Transverse colon (tissue), 3 donors: ENCODE measurements at regions not wholly inside any gene's neighbourhood (a gene's known extent, or its start where the extent isn't known, plus 50 kb on each side); places are given as distances from the start of the nearest gene placed in this dataset.

ENCODE experiments used
- EP300 ChIP-seq: sonication (generic); formaldehyde crosslinking; IDR thresholded peaks from one replicate; pipeline ENCODE4 v1.6.1; 2017; ENCODE audit warnings: antibody characterized with exemption, low read depth
- TF ChIP-seq, protein P1 (sequence below), 5 experiments: fragments of 200-600 bp in 3 of 5; fragments of 450-650 bp in 2 of 5; sonication (generic) in 3 of 5; IDR thresholded peaks; 1 replicate in 2 of 5; 2 replicates in 3 of 5; pipeline ENCODE4 v1.5.1; 2016 to 2017; ENCODE audit warnings: antibody characterized with exemption in 5 of 5, inconsistent platforms in 3 of 5, mild to moderate bottlenecking in 2 of 5, moderate library complexity in 1 of 5

DNA sequence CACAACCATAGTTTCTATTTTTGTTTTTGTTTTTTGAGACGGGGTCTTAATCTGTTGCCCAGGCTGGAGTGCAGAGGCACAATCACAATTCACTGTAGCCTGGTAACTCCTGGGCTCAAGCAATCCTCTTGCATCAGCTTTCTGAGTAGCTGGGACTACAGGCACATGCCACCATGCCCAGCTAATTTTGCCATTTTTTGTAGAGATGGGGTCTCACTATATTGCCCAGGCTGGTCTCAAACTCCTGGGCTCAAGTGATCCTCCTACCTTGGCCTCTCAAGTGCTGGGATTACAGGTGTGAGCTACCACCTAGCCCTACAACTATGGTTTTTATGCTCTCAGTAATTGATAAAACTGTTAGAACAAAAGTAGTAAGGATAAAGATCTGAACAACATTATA is 147.5 kb upstream of the SHB start:
- TF ChIP-seq, protein P1, sequence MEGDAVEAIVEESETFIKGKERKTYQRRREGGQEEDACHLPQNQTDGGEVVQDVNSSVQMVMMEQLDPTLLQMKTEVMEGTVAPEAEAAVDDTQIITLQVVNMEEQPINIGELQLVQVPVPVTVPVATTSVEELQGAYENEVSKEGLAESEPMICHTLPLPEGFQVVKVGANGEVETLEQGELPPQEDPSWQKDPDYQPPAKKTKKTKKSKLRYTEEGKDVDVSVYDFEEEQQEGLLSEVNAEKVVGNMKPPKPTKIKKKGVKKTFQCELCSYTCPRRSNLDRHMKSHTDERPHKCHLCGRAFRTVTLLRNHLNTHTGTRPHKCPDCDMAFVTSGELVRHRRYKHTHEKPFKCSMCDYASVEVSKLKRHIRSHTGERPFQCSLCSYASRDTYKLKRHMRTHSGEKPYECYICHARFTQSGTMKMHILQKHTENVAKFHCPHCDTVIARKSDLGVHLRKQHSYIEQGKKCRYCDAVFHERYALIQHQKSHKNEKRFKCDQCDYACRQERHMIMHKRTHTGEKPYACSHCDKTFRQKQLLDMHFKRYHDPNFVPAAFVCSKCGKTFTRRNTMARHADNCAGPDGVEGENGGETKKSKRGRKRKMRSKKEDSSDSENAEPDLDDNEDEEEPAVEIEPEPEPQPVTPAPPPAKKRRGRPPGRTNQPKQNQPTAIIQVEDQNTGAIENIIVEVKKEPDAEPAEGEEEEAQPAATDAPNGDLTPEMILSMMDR (IDR thresholded peaks at IDR 0.05), result no peak
- no peak for TF ChIP-seq EP300
